H1 (cell line): ENCODE measurements at regions not wholly inside any gene's neighbourhood (a gene's known extent, or its start where the extent isn't known, plus 50 kb on each side); places are given as distances from the start of the nearest gene placed in this dataset.

Experiments used
- ATF3 ChIP-seq: IDR thresholded peaks from 2 replicates; pipeline ENCODE4 v1.6.1; 2011; ENCODE audit warnings: low read depth, mild to moderate bottlenecking, low read length; ENCODE audit not compliant: insufficient read depth
- CHD2 ChIP-seq: IDR thresholded peaks from 2 replicates; pipeline ENCODE4 v1.6.1; 2012; ENCODE audit warnings: low read length, improper control_type of control experiment
- CTCF ChIP-seq, 3 experiments: IDR thresholded peaks; 1 replicate in 2 of 3; 2 replicates in 1 of 3; pipeline versions ENCODE4 v1.5.1 to v1.6.1; 2011; ENCODE audit warnings: low read length in 3 of 3, mild to moderate bottlenecking in 3 of 3, inconsistent platforms in 2 of 3, low read depth in 1 of 3, moderate library complexity in 1 of 3; ENCODE audit not compliant: insufficient read depth in 1 of 3; ENCODE audit errors: control extremely low read depth in 1 of 3
- E2F6 ChIP-seq: IDR thresholded peaks from 2 replicates; pipeline ENCODE4 v1.6.1; 2012; ENCODE audit warnings: inconsistent platforms
- EGR1 ChIP-seq: IDR thresholded peaks from 2 replicates; pipeline ENCODE4 v1.6.1; 2011; ENCODE audit warnings: low read depth, low read length, borderline replicate concordance
- FOSL1 ChIP-seq: IDR thresholded peaks from 2 replicates; pipeline ENCODE4 v1.6.1; 2011; ENCODE audit warnings: mild to moderate bottlenecking, low read depth, low read length, moderate library complexity; ENCODE audit not compliant: insufficient read depth
- HDAC2 ChIP-seq, 2 experiments: fragments of 300-600 bp in 1 of 2; sonication (generic) in 1 of 2; IDR thresholded peaks; 2 replicates each; pipeline ENCODE4 v1.6.1; 2011 to 2012; ENCODE audit warnings: low read depth in 2 of 2, low read length in 2 of 2, mild to moderate bottlenecking in 2 of 2, moderate library complexity in 2 of 2, borderline replicate concordance in 1 of 2, inconsistent platforms in 1 of 2
- HDAC6 ChIP-seq: IDR thresholded peaks from one replicate; pipeline ENCODE4 v1.7.1; 2012; ENCODE audit warnings: low read depth, mild to moderate bottlenecking, inconsistent platforms, low read length, moderate library complexity
- MAX ChIP-seq: IDR thresholded peaks from 2 replicates; pipeline ENCODE4 v1.6.1; 2012; ENCODE audit warnings: inconsistent platforms
- POLR2A ChIP-seq, 2 experiments: IDR thresholded peaks; 1 replicate in 1 of 2; 2 replicates in 1 of 2; pipeline ENCODE4 v1.6.1; 2011; ENCODE audit warnings: low read depth in 2 of 2, low read length in 2 of 2, mild to moderate bottlenecking in 2 of 2; ENCODE audit errors: control extremely low read depth in 1 of 2
- POLR2AphosphoS5 ChIP-seq: IDR thresholded peaks from 2 replicates; pipeline ENCODE4 v1.6.1; 2011; ENCODE audit warnings: low read depth, low read length
- RAD21 ChIP-seq, 2 experiments: IDR thresholded peaks in 1 of 2; conservative IDR thresholded peaks in 1 of 2; 2 replicates each; pipeline ENCODE4 v1.6.1; 2011; ENCODE audit warnings: low read depth in 2 of 2, low read length in 2 of 2, improper control_type of control experiment in 1 of 2, inconsistent platforms in 1 of 2, mild to moderate bottlenecking in 1 of 2, moderate library complexity in 1 of 2
- SP1 ChIP-seq: IDR thresholded peaks from 2 replicates; pipeline ENCODE4 v1.6.1; 2011; ENCODE audit warnings: low read depth, low read length
- TAF1 ChIP-seq: IDR thresholded peaks from 2 replicates; pipeline ENCODE4 v1.6.1; 2011; ENCODE audit warnings: mild to moderate bottlenecking, low read depth, low read length

GRCh38 chr11:26044389-26044788 lies 287.5 kb upstream of the ANO3 start:
- TF ChIP-seq CTCF (IDR thresholded peaks at IDR 0.05; ENCODE audit: control extremely low read depth in 1 of 3, insufficient read depth in 1 of 3, low read depth in 1 of 3, low read length in 3 of 3) (no peak), TAF1 (no peak), RAD21 (IDR thresholded peaks at IDR 0.05 in 1 of 2, conservative IDR thresholded peaks at IDR 0.05 in 1 of 2; ENCODE audit: low read depth in 2 of 2, low read length in 2 of 2) (no peak), FOSL1 (no peak), EGR1 (no peak), HDAC6 (no peak), POLR2A (IDR thresholded peaks at IDR 0.05; ENCODE audit: control extremely low read depth in 1 of 2, low read depth in 2 of 2, low read length in 2 of 2) (no peak), SP1 (no peak), MAX (no peak), POLR2AphosphoS5 (no peak), E2F6 (no peak), CHD2 (no peak), HDAC2 (IDR thresholded peaks at IDR 0.05; ENCODE audit: borderline replicate concordance in 1 of 2, low read depth in 2 of 2, low read length in 2 of 2) (no peak), ATF3 (no peak)
